GM23338 (cell line): ENCODE measurements at regions not wholly inside any gene's neighbourhood (a gene's known extent, or its start where the extent isn't known, plus 50 kb on each side); places are given as distances from the start of the nearest gene placed in this dataset.

Experiments
- ATAC-seq: fragments of 200-7000 bp; cut with Tn5 transposase; 3 replicates; pipeline ENCODE4 v1.9.1; 2020
- DNase-seq: peaks from one replicate; pipeline ENCODE4 v3.0.0-alpha.2; 2015; ENCODE audit warnings: low spot score
- H2AFZ ChIP-seq: fragments of 200-600 bp; sonication (generic); 2 replicates; pipeline ENCODE4 v1.8.0; 2016; ENCODE audit warnings: antibody characterized with exemption, mild to moderate bottlenecking, moderate library complexity
- H3F3A ChIP-seq: fragments of 200-600 bp; sonication (generic); replicated peaks from 2 replicates; pipeline ENCODE4 v1.8.0; 2017; ENCODE audit warnings: antibody characterized with exemption, mixed run types, low read depth
- H3K27ac ChIP-seq: fragments of 200-600 bp; sonication (generic); 2 replicates; pipeline ENCODE4 v1.6.1; 2016; ENCODE audit warnings: low read depth
- H3K27me3 ChIP-seq: fragments of 200-600 bp; sonication (generic); 2 replicates; pipeline ENCODE4 v1.8.0; 2016; ENCODE audit warnings: mild to moderate bottlenecking, mixed run types, moderate library complexity; ENCODE audit not compliant: insufficient read depth
- H3K36me3 ChIP-seq: fragments of 200-600 bp; sonication (generic); 2 replicates; pipeline ENCODE4 v1.8.0; 2016; ENCODE audit warnings: mild to moderate bottlenecking; ENCODE audit not compliant: insufficient read depth
- H3K4me1 ChIP-seq: fragments of 200-600 bp; sonication (generic); 2 replicates; pipeline ENCODE4 v1.8.0; 2016; ENCODE audit warnings: mild to moderate bottlenecking, moderate library complexity; ENCODE audit not compliant: insufficient read depth
- H3K4me2 ChIP-seq: fragments of 200-600 bp; sonication (generic); 2 replicates; pipeline ENCODE4 v1.7.1; 2017; ENCODE audit warnings: mixed run types
- H3K4me3 ChIP-seq: fragments of 200-600 bp; sonication (generic); 2 replicates; pipeline ENCODE4 v1.6.1; 2016; ENCODE audit warnings: mixed run types
- H3K79me2 ChIP-seq: fragments of 200-600 bp; sonication (generic); replicated peaks from 2 replicates; pipeline ENCODE4 v1.8.0; 2017; ENCODE audit warnings: mild to moderate bottlenecking; ENCODE audit not compliant: insufficient read depth
- H3K9me2 ChIP-seq: fragments of 200-600 bp; sonication (generic); 2 replicates; pipeline ENCODE4 v1.8.0; 2017; ENCODE audit not compliant: insufficient read depth
- H4K20me1 ChIP-seq: fragments of 200-600 bp; sonication (generic); replicated peaks from 2 replicates; pipeline ENCODE4 v1.8.0; 2017; ENCODE audit warnings: mild to moderate bottlenecking; ENCODE audit not compliant: insufficient read depth
- H3K27ac Mint-ChIP-seq: 2 replicates; pipeline ENCODE4 v1.8.0; 2020; ENCODE audit warnings: inconsistent platforms, mild to moderate bottlenecking, moderate library complexity, mixed read lengths
- H3K27me3 Mint-ChIP-seq: 3 replicates; pipeline ENCODE4 v1.8.0; 2022; ENCODE audit warnings: low read depth, mild to moderate bottlenecking, moderate library complexity, mixed read lengths, inconsistent platforms; ENCODE audit not compliant: insufficient read depth, poor library complexity
- H3K36me3 Mint-ChIP-seq: 3 replicates; pipeline ENCODE4 v1.8.0; 2021; ENCODE audit warnings: low read depth, mild to moderate bottlenecking, inconsistent platforms, moderate library complexity, mixed read lengths
- H3K4me1 Mint-ChIP-seq: 3 replicates; pipeline ENCODE4 v1.8.0; 2020; ENCODE audit warnings: mild to moderate bottlenecking, inconsistent platforms, mixed read lengths
- H3K4me3 Mint-ChIP-seq: 3 replicates; pipeline ENCODE4 v1.8.0; 2021; ENCODE audit warnings: moderate library complexity, mild to moderate bottlenecking, inconsistent platforms, mixed read lengths
- H3K9me3 Mint-ChIP-seq: 3 replicates; pipeline ENCODE4 v1.8.0; 2020; ENCODE audit warnings: moderate library complexity, mild to moderate bottlenecking, inconsistent platforms, mixed read lengths
- CREB1 ChIP-seq: fragments of 250-450 bp; sonication (Bioruptor Pico); IDR thresholded peaks from 2 replicates; pipeline ENCODE4 v1.5.0; 2020; ENCODE audit warnings: low read depth, mild to moderate bottlenecking, moderate library complexity
- CTCF ChIP-seq, 2 experiments: fragments of 200-600 bp in 1 of 2; sonication (generic) in 1 of 2; conservative IDR thresholded peaks; 2 replicates each; pipeline versions ENCODE4 v1.5.1 to v1.6.1; 2016 to 2017; ENCODE audit warnings: antibody characterized with exemption in 2 of 2, low read depth in 2 of 2, mild to moderate bottlenecking in 2 of 2, moderate library complexity in 1 of 2
- EZH2 ChIP-seq: fragments of 200-600 bp; sonication (generic); IDR thresholded peaks from one replicate; pipeline ENCODE4 v1.8.0; 2017; ENCODE audit warnings: antibody characterized with exemption, mild to moderate bottlenecking, low read depth; ENCODE audit not compliant: unreplicated experiment
- EZH2phosphoT487 ChIP-seq: fragments of 200-600 bp; sonication (generic); IDR thresholded peaks from one replicate; pipeline ENCODE4 v1.8.1; 2018; ENCODE audit warnings: antibody characterized with exemption; ENCODE audit not compliant: unreplicated experiment
- JUNB ChIP-seq: IDR thresholded peaks from one replicate; pipeline ENCODE4 v1.6.1; 2016; ENCODE audit warnings: antibody characterized with exemption; ENCODE audit not compliant: unreplicated experiment
- NANOG ChIP-seq: IDR thresholded peaks from 2 replicates; pipeline ENCODE4 v1.6.1; 2016; ENCODE audit warnings: antibody characterized with exemption, borderline replicate concordance
- POLR2AphosphoS5 ChIP-seq: IDR thresholded peaks from 2 replicates; pipeline ENCODE4 v1.6.1; 2016; ENCODE audit warnings: antibody characterized with exemption, low read depth
- REST ChIP-seq: IDR thresholded peaks from one replicate; pipeline ENCODE4 v1.6.1; 2018; ENCODE audit warnings: antibody characterized with exemption; ENCODE audit not compliant: unreplicated experiment
- STAT1 ChIP-seq: IDR thresholded peaks from one replicate; pipeline ENCODE4 v1.6.1; 2016; ENCODE audit warnings: antibody characterized with exemption; ENCODE audit not compliant: unreplicated experiment
- ZNF114 ChIP-seq: fragments of 250-450 bp; sonication (Bioruptor Pico); IDR thresholded peaks from 2 replicates; pipeline ENCODE4 v1.5.0; 2020; ENCODE audit warnings: mild to moderate bottlenecking, moderate library complexity
- ZNF331 ChIP-seq: fragments of 250-450 bp; sonication (Bioruptor Pico); IDR thresholded peaks from 2 replicates; pipeline ENCODE4 v1.5.0; 2020; ENCODE audit warnings: low read depth, mild to moderate bottlenecking, moderate library complexity
- TF ChIP-seq, protein P1 (sequence below): IDR thresholded peaks from 2 replicates; pipeline ENCODE4 v1.6.1; 2016; ENCODE audit warnings: antibody characterized with exemption

GRCh38 chr2:83900862-83901261, 558.2 kb downstream of the SUCLG1 start:
- DNase-seq = no peak
- H3K9me3 Mint-ChIP-seq = no peaks in the 10 kb centered on the region
- no peaks in the 10 kb centered on the region for H3K27me3 ChIP-seq
- no peak for TF ChIP-seq NANOG
- no peak for TF ChIP-seq JUNB
- TF ChIP-seq, protein P1, sequence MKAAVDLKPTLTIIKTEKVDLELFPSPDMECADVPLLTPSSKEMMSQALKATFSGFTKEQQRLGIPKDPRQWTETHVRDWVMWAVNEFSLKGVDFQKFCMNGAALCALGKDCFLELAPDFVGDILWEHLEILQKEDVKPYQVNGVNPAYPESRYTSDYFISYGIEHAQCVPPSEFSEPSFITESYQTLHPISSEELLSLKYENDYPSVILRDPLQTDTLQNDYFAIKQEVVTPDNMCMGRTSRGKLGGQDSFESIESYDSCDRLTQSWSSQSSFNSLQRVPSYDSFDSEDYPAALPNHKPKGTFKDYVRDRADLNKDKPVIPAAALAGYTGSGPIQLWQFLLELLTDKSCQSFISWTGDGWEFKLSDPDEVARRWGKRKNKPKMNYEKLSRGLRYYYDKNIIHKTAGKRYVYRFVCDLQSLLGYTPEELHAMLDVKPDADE = no peak
- no peak for TF ChIP-seq EZH2phosphoT487
- no peak for TF ChIP-seq CREB1
- no peak for TF ChIP-seq REST
- TF ChIP-seq CTCF (conservative IDR thresholded peaks at IDR 0.05; ENCODE audit: low read depth in 2 of 2) = no peak
- no peak for TF ChIP-seq ZNF331 (CRISPR knock-in tag)
- TF ChIP-seq EZH2 = no peak
- TF ChIP-seq POLR2AphosphoS5 = no peak
- TF ChIP-seq STAT1 = no peak
- TF ChIP-seq ZNF114 = no peak
- no peak overlapping the region for H3K4me3 Mint-ChIP-seq
- no peak overlapping the region for H3K4me3 ChIP-seq
- no peaks in the 10 kb centered on the region for H3F3A ChIP-seq
- no peaks in the 10 kb centered on the region for H3K9me2 ChIP-seq
- H3K4me1 ChIP-seq = peaks cover 6% of the 10 kb centered on the region
- H3K4me2 ChIP-seq = no peak overlapping the region
- H3K79me2 ChIP-seq = no peaks in the 10 kb centered on the region
- no peak overlapping the region for H3K27ac Mint-ChIP-seq
- no peak for ATAC-seq
- H3K36me3 Mint-ChIP-seq = peaks cover 3% of the 10 kb centered on the region; the same call in 2 of the 3 replicates
- H4K20me1 ChIP-seq = no peaks in the 10 kb centered on the region
- H2AFZ ChIP-seq = no peak overlapping the region
- peaks cover 3% of the 10 kb centered on the region for H3K27me3 Mint-ChIP-seq
- no peak overlapping the region for H3K27ac ChIP-seq
- no peaks in the 10 kb centered on the region for H3K36me3 ChIP-seq
- H3K4me1 Mint-ChIP-seq = peaks cover 7% of the 10 kb centered on the region; the same call in 2 of the 3 replicates
